CD4-positive, alpha-beta memory T cell (primary cell): ENCODE measurements at regions not wholly inside any gene's neighbourhood (a gene's known extent, or its start where the extent isn't known, plus 50 kb on each side); places are given as distances from the start of the nearest gene placed in this dataset.

Experiments used
- CTCF ChIA-PET: fragments of 350-600 bp; sonication (Branson Sonifier 250); formaldehyde crosslinking; loops from one replicate; lab custom pipeline; 2021; ENCODE audit warnings: inconsistent platforms; ENCODE audit not compliant: partially characterized antibody; lab: Charles Lee
- POLR2A ChIA-PET: fragments of 350-600 bp; sonication (Branson Sonifier 250); formaldehyde crosslinking; loops from one replicate; lab custom pipeline; 2021; ENCODE audit not compliant: partially characterized antibody; lab: Charles Lee
- DNase-seq, 5 donors: peaks; one replicate each; pipeline versions ENCODE4 v3.0.0 to v3.0.0-alpha.2; 2020 to 2022; ENCODE audit warnings: mixed read lengths in 1 of 5
- H3K27ac ChIP-seq: one replicate; pipeline ENCODE4 v1.7.0; 2013; ENCODE audit warnings: low read depth, low read length
- H3K27me3 ChIP-seq: 2 replicates; pipeline ENCODE4 v1.7.0; 2013; ENCODE audit warnings: mild to moderate bottlenecking, low read length, moderate library complexity; ENCODE audit not compliant: insufficient read depth
- H3K36me3 ChIP-seq: 2 replicates; pipeline ENCODE4 v1.7.0; 2013; ENCODE audit warnings: mild to moderate bottlenecking, low read length, moderate library complexity; ENCODE audit not compliant: insufficient read depth
- H3K4me1 ChIP-seq: 2 replicates; pipeline ENCODE4 v1.7.0; 2013; ENCODE audit warnings: mild to moderate bottlenecking, low read length, moderate library complexity; ENCODE audit not compliant: insufficient read depth
- H3K4me3 ChIP-seq, 2 donors: one replicate each; pipeline ENCODE4 v1.7.0; 2013; ENCODE audit warnings: low read length in 2 of 2, mild to moderate bottlenecking in 1 of 2
- H3K9me3 ChIP-seq, 2 donors: one replicate each; pipeline ENCODE4 v1.7.0; 2013; ENCODE audit warnings: low read length in 2 of 2, control low read depth in 1 of 2; ENCODE audit not compliant: control insufficient read depth in 1 of 2
- H3K27ac Mint-ChIP-seq, 7 donors: one replicate each; pipeline ENCODE4 v1.8.0; 2020 to 2021; ENCODE audit warnings: mixed read lengths in 7 of 7, mild to moderate bottlenecking in 6 of 7, inconsistent platforms in 3 of 7, moderate library complexity in 3 of 7
- H3K27me3 Mint-ChIP-seq, 2 donors: one replicate each; pipeline ENCODE4 v1.8.0; 2020 to 2021; ENCODE audit warnings: mixed read lengths in 2 of 2
- H3K36me3 Mint-ChIP-seq, 2 donors: one replicate each; pipeline ENCODE4 v1.8.0; 2020 to 2021; ENCODE audit warnings: mixed read lengths in 2 of 2, inconsistent platforms in 1 of 2, mild to moderate bottlenecking in 1 of 2
- H3K4me1 Mint-ChIP-seq, 4 donors: one replicate each; pipeline ENCODE4 v1.8.0; 2020 to 2021; ENCODE audit warnings: mixed read lengths in 4 of 4, mild to moderate bottlenecking in 1 of 4
- H3K4me3 Mint-ChIP-seq, 8 donors: one replicate each; pipeline ENCODE4 v1.8.0; 2020 to 2021; ENCODE audit warnings: mixed read lengths in 8 of 8, mild to moderate bottlenecking in 7 of 8, moderate library complexity in 6 of 8, inconsistent platforms in 3 of 8
- H3K9me3 Mint-ChIP-seq, 8 donors: one replicate each; pipeline ENCODE4 v1.8.0; 2020 to 2021; ENCODE audit warnings: mixed read lengths in 8 of 8, mild to moderate bottlenecking in 5 of 8, inconsistent platforms in 3 of 8, moderate library complexity in 1 of 8
- intact Hi-C: fragments of 100-400 bp; cut with micrococcal nuclease; formaldehyde crosslinking; loops from one replicate; pipeline ENCODE4 v1.15.1; 2023

DNA sequence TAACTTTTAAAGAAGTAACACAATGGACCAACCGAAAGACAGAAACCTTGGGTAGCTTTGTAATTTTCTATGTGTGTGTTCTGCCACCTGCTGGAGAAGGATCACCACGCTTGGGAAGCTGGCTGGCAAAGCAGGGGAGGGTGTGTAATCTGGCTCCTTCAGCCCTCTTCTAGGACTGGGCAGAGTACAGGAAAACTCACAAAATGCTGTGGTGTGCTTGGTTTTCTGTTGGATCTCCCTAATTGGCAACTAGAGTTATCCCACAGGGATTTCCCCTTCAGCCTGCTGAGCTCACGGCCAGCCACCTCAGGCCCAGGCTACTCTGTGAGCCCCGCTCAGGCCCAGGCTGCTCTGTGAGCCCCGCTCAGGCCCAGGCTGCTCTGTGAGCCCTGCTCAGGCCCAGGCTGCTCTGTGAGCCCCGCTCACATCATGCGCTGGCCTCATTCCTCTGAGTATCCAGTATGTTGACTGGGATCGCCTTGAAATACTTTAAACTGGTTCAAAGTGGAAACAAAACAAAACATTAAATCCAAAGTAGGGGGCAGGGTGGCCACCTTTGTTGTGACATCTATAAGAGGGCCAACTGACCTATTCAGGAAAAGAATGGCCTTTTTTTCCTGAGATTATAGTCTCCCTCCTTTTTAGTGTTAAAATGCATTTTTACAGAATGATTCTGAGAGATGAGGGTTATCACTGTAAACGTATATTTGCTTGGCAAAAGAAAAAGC is 52.0 kb upstream of the RNU6-8 start:
- H3K27me3 Mint-ChIP-seq, result peaks cover 0 to 2% of the 10 kb centered on the region in 2 donors
- CTCF ChIA-PET, result interaction anchor here (1.0 to 11.7 kb wide), 22 partner anchors 7 to 860 kb away, joined by 3 to 347 read pairs (median 4); partner anchors contain the start of genes ARHGAP5, DTD2 and RNU6-8
- peak overlapping the region in 1 of 7 donors; percentile 17 for H3K27ac Mint-ChIP-seq
- Histone ChIP-seq H3K27me3 (no peaks in the 10 kb centered on the region), H3K36me3 (no peaks in the 10 kb centered on the region), H3K4me3 (no peak overlapping the region), H3K27ac (no peak overlapping the region), H3K9me3 (no peaks in the 10 kb centered on the region), H3K4me1 (peaks cover 3% of the 10 kb centered on the region)
- H3K9me3 Mint-ChIP-seq, result no peaks in the 10 kb centered on the region
- H3K4me1 Mint-ChIP-seq, result peaks cover 0 to 10% (median 4%) of the 10 kb centered on the region in 4 donors
- POLR2A ChIA-PET, result interaction anchor here (0.8 to 1.4 kb wide), 4 partner anchors 177 to 320 kb away, joined by 3 to 7 read pairs (median 4); partner anchors contain the start of gene ARHGAP5
- H3K4me3 Mint-ChIP-seq, result no peak overlapping the region
- peak in 4 of 5 donors; percentile 44 to 56 (median 48) for DNase-seq
- H3K36me3 Mint-ChIP-seq, result no peaks in the 10 kb centered on the region
- intact Hi-C loops, result loop anchor here (5.0 kb wide), 2 partner anchors 307 to 798 kb away; partner anchors contain the start of gene DTD2

DNA sequence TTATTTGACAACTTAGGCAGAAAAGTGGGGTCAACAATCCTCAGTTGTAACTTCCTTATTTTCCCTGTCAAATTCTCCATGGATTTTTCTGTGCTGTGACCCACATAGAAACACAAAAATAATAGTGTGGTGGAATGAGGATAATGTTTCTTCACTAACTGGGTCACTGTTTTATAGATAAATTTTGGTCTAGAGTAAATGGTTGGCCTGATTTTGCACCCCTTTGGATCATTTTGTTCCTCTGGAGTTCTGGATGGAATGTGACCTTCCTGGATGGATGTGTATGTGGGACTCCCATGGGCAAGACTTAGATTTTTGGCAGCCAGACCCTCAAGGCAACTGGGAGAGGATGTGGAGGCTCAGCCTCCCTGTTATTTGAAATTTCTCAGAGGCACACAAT is 52.7 kb upstream of the RNU6-8 start:
- H3K4me3 Mint-ChIP-seq, result no peak overlapping the region
- Histone ChIP-seq H3K9me3 (no peaks in the 10 kb centered on the region), H3K36me3 (no peaks in the 10 kb centered on the region), H3K4me1 (peaks cover 3% of the 10 kb centered on the region), H3K27ac (no peak overlapping the region), H3K4me3 (no peak overlapping the region), H3K27me3 (no peaks in the 10 kb centered on the region)
- POLR2A ChIA-PET, result no interaction called here
- H3K36me3 Mint-ChIP-seq, result no peaks in the 10 kb centered on the region
- H3K9me3 Mint-ChIP-seq, result no peaks in the 10 kb centered on the region
- no peak for DNase-seq
- no peak overlapping the region for H3K27ac Mint-ChIP-seq
- intact Hi-C loops, result loop anchor here (5.0 kb wide), 1 partner anchor 307 kb away; no protein-coding TSS in a partner anchor
- peaks cover 0 to 2% of the 10 kb centered on the region in 2 donors for H3K27me3 Mint-ChIP-seq
- CTCF ChIA-PET, result no interaction called here
- H3K4me1 Mint-ChIP-seq, result peaks cover 0 to 10% (median 4%) of the 10 kb centered on the region in 4 donors

DNA sequence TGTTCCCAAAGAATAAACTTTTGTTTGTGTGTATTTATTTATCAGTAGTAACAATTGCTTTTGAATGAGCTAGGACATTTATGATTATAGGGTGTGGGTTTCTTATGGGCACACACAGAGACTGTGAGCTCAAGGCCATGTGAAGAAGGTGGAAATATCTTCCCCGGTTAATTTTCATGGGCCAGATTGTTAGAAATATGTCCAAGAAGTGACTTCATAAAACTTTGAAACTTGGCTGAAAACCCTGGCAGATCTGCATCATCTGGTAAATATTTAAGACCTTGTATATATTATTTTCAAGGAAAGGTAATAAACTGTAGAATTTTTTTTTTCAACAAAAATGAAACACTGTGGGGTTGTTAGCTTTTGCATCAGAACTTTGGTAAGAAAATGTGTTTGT is 53.5 kb upstream of the RNU6-8 start:
- Histone ChIP-seq H3K9me3 (no peaks in the 10 kb centered on the region), H3K27ac (no peak overlapping the region), H3K27me3 (no peaks in the 10 kb centered on the region), H3K4me3 (no peak overlapping the region), H3K36me3 (no peaks in the 10 kb centered on the region), H3K4me1 (peaks cover 3% of the 10 kb centered on the region)
- no peaks in the 10 kb centered on the region for H3K36me3 Mint-ChIP-seq
- H3K27ac Mint-ChIP-seq, result no peak overlapping the region
- ChIA-PET POLR2A (no interaction called here), CTCF (interaction anchor here (1.2 kb wide), 2 partner anchors 9 to 322 kb away, joined by 3 to 6 read pairs; no protein-coding TSS in a partner anchor)
- H3K4me3 Mint-ChIP-seq, result no peak overlapping the region
- peaks cover 0 to 2% of the 10 kb centered on the region in 2 donors for H3K27me3 Mint-ChIP-seq
- H3K9me3 Mint-ChIP-seq, result peaks cover 0 to under 1% (median 0%) of the 10 kb centered on the region in 8 donors
- DNase-seq, result no peak
- peaks cover 0 to 10% (median 4%) of the 10 kb centered on the region in 4 donors for H3K4me1 Mint-ChIP-seq
- intact Hi-C loops, result loop anchor here (5.0 kb wide), 1 partner anchor 306 kb away; no protein-coding TSS in a partner anchor

DNA sequence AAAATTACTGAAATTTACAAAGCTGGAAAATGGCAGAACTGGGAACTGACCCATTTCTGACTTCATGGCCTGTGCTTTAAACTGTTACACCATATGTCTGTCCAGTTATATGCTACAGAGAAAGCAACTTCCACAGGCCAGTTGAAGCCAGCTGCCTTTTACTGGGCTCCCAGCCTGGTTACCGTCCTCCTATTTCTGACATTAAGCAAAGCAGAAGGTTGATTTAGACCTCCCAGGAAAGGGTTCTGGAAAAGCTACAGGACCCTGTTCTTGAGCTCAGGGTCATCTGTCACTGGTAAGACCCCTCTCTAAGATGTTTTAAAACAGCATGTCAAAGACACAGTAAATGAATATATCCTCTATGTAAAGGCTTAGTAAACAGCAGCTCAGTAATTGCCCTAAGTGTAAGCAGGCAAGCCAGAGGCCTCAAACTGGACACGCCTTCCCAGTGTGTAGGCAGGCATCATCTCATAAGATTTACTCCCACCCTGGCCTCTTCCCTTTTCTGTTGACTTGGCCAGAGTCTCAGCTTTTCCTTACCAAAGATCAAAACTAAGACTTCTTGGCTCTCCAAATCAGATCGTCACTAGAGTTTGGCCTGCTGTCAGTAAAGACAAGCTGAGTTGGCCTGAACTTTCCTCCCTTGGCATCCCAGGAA is 55.4 kb upstream of the RNU6-8 start:
- Mint-ChIP-seq H3K9me3 (peaks cover 0 to 10% (median 3%) of the 10 kb centered on the region in 8 donors), H3K4me1 (peaks cover 0 to 10% (median 4%) of the 10 kb centered on the region in 4 donors), H3K27me3 (peaks cover 0 to 2% of the 10 kb centered on the region in 2 donors), H3K27ac (no peak overlapping the region), H3K4me3 (no peak overlapping the region), H3K36me3 (no peaks in the 10 kb centered on the region)
- Histone ChIP-seq H3K4me1 (no peaks in the 10 kb centered on the region), H3K27ac (no peak overlapping the region), H3K27me3 (no peaks in the 10 kb centered on the region), H3K9me3 (no peaks in the 10 kb centered on the region), H3K4me3 (no peak overlapping the region), H3K36me3 (no peaks in the 10 kb centered on the region)
- ChIA-PET CTCF (interaction anchor here (0.7 to 2.0 kb wide), 5 partner anchors 8 to 332 kb away, joined by 3 to 14 read pairs (median 5); no protein-coding TSS in a partner anchor), POLR2A (interaction anchor here (1.0 kb wide), 1 partner anchor 182 kb away, joined by 4 read pairs; the partner anchor contains the start of gene ARHGAP5)
- no peak for DNase-seq
- intact Hi-C loops, result loop anchor here (5.0 kb wide), 1 partner anchor 304 kb away; no protein-coding TSS in a partner anchor

DNA sequence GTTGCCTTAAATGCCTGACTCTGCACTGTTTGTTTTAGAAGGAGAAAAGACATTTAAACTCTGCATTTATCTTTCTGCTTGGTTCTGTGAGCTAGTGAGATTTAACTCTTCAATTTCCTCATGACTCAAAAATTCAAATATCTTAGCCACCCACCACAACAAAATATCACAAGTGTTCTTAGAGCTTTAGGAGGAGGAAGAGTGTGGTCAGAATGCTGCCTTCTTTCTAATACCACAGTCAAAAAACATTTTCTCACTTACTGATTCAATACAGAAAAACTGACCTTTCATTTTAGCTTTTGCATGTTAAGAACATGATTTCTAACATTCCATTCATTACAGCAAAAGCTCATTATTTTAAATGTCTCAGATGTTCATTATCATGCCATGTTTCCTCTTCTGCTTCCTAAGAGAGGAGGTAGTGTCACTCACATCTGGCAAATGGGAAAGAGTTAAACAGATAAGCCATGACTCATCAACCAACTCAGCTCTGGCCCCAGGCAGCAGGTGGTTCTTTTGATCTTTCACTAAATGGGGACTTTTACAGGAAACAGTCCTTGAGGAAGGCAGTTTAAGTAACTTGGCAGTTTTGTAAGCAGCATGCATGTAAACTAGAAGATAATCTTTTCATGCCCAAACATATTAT is 56.4 kb upstream of the RNU6-8 start:
- intact Hi-C loops, result loop anchor here (5.0 kb wide), 1 partner anchor 303 kb away; no protein-coding TSS in a partner anchor
- ChIA-PET POLR2A (interaction anchor here (1.0 kb wide), 1 partner anchor 183 kb away, joined by 4 read pairs; the partner anchor contains the start of gene ARHGAP5), CTCF (interaction anchor here (1.4 to 2.0 kb wide), 3 partner anchors 9 to 333 kb away, joined by 5 to 14 read pairs (median 10); no protein-coding TSS in a partner anchor)
- H3K4me1 Mint-ChIP-seq, result peaks cover 0 to 10% (median 4%) of the 10 kb centered on the region in 4 donors
- Histone ChIP-seq H3K9me3 (no peaks in the 10 kb centered on the region), H3K36me3 (no peaks in the 10 kb centered on the region), H3K4me3 (no peak overlapping the region), H3K4me1 (no peaks in the 10 kb centered on the region), H3K27me3 (no peaks in the 10 kb centered on the region), H3K27ac (no peak overlapping the region)
- H3K9me3 Mint-ChIP-seq, result peaks cover 2 to 20% (median 12%) of the 10 kb centered on the region in 8 donors
- DNase-seq, result no peak
- peaks cover 0 to 2% of the 10 kb centered on the region in 2 donors for H3K27me3 Mint-ChIP-seq
- peaks cover 2 to 6% of the 10 kb centered on the region in 2 donors for H3K36me3 Mint-ChIP-seq
- H3K4me3 Mint-ChIP-seq, result no peak overlapping the region
- peak overlapping the region in 1 of 7 donors; percentile 0 for H3K27ac Mint-ChIP-seq

DNA sequence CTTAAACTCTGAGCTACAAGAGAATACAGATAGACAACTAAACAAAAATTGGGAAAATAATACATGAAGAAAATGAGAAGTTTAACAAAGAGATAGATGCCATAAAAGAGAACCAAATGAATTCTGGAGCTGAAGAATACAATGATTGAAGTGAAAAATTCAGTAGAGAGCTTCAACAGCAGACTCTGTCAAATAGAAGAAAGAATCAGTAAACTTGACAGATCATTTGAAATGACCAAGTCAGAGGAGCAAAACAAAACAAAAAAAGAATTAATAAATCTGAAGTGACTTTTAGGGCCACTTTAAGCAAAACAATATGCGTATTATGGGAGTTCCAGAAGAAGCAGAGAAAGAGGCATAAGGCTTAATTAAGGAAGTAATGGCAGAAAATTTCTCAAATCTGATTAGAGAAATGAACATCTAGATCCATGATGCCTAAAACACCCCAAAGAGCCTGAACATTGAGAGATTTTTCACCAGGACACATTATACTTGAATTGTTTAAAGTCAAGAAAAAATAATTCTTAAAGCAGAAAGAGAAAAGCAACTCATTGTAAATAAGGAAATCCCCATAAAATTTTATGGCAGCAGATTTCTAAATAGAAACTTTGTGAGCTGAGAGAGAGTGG is 61.0 kb upstream of the RNU6-8 start:
- intact Hi-C loops, result no loop called here
- CTCF ChIA-PET, result interaction anchor here (1.2 kb wide), 2 partner anchors 9 to 10 kb away, joined by 3 read pairs; no protein-coding TSS in a partner anchor
- POLR2A ChIA-PET, result no interaction called here

More for the DNA sequence above, 61.0 kb upstream of the RNU6-8 start:
- Histone ChIP-seq H3K9me3 (no peaks in the 10 kb centered on the region), H3K4me3 (no peak overlapping the region), H3K36me3 (no peaks in the 10 kb centered on the region), H3K4me1 (no peaks in the 10 kb centered on the region), H3K27me3 (no peaks in the 10 kb centered on the region), H3K27ac (no peak overlapping the region)
- Mint-ChIP-seq H3K9me3 (peaks cover 4 to 46% (median 19%) of the 10 kb centered on the region in 8 donors), H3K4me1 (peaks cover 0 to 10% (median 4%) of the 10 kb centered on the region in 4 donors), H3K27ac (no peak overlapping the region), H3K27me3 (peaks cover 0 to 2% of the 10 kb centered on the region in 2 donors), H3K4me3 (no peak overlapping the region), H3K36me3 (peaks cover 2 to 6% of the 10 kb centered on the region in 2 donors)
- DNase-seq, result no peak
